ENCODE measurements at regions not wholly inside any gene's neighbourhood (a gene's known extent, or its start where the extent isn't known, plus 50 kb on each side); places are given as distances from the start of the nearest gene placed in this dataset.

DNA sequence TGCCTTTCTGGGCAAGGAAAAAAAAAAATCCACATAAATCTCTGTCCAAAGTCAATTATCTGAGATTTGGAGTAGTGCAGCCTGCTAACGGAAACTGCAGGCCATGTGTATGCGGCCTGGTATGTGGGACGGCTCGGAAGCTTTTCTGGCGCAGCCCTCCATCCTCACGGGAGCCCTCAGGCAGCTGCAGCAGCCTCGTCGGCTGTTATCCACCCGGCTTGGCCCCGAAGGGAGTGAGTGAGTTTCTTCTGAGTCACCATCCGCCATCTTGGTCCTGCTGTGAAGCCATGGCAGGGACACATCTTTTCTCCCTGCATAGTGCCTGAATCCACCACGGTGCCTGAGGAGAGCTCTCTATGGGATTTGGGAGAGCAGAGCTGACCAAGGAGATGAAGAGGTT lies 62.8 kb downstream of the POLR2M start:
- TF ChIP-seq, protein P1, sequence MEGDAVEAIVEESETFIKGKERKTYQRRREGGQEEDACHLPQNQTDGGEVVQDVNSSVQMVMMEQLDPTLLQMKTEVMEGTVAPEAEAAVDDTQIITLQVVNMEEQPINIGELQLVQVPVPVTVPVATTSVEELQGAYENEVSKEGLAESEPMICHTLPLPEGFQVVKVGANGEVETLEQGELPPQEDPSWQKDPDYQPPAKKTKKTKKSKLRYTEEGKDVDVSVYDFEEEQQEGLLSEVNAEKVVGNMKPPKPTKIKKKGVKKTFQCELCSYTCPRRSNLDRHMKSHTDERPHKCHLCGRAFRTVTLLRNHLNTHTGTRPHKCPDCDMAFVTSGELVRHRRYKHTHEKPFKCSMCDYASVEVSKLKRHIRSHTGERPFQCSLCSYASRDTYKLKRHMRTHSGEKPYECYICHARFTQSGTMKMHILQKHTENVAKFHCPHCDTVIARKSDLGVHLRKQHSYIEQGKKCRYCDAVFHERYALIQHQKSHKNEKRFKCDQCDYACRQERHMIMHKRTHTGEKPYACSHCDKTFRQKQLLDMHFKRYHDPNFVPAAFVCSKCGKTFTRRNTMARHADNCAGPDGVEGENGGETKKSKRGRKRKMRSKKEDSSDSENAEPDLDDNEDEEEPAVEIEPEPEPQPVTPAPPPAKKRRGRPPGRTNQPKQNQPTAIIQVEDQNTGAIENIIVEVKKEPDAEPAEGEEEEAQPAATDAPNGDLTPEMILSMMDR (IDR thresholded peaks at IDR 0.05) = no peak
- TF ChIP-seq EZH2 (IDR thresholded peaks at IDR 0.05; ENCODE audit: borderline replicate concordance, insufficient read depth, low read depth, low read length, poor library complexity, severe bottlenecking) = no peak
